Activated naive CD4-positive, alpha-beta T cell treated with anti-CD3 and anti-CD28 coated beads, Interleukin-2, amount 10 ng/mL, durations not matched to agents 7 days and 5 days (primary cell): ENCODE measurements at regions not wholly inside any gene's neighbourhood (a gene's known extent, or its start where the extent isn't known, plus 50 kb on each side); places are given as distances from the start of the nearest gene placed in this dataset.

ENCODE experiments used
- CTCF ChIA-PET: fragments of 350-600 bp; sonication (Branson Sonifier 250); formaldehyde crosslinking; loops from one replicate; lab custom pipeline; 2021; ENCODE audit warnings: antibody characterized with exemption; lab: Charles Lee
- DNase-seq: peaks from one replicate; pipeline ENCODE4 v3.0.0-alpha.2; 2020
- H3K27ac Mint-ChIP-seq: one replicate; pipeline ENCODE4 v1.8.0; 2021; ENCODE audit warnings: mild to moderate bottlenecking, moderate library complexity, mixed read lengths
- H3K27me3 Mint-ChIP-seq: one replicate; pipeline ENCODE4 v1.8.0; 2021; ENCODE audit warnings: mild to moderate bottlenecking, mixed read lengths
- H3K36me3 Mint-ChIP-seq: one replicate; pipeline ENCODE4 v1.8.0; 2021; ENCODE audit warnings: mixed read lengths
- H3K4me1 Mint-ChIP-seq: one replicate; pipeline ENCODE4 v1.8.0; 2021; ENCODE audit warnings: mixed read lengths
- H3K4me3 Mint-ChIP-seq: one replicate; pipeline ENCODE4 v1.8.0; 2021; ENCODE audit warnings: mild to moderate bottlenecking, moderate library complexity, mixed read lengths
- H3K9me3 Mint-ChIP-seq: one replicate; pipeline ENCODE4 v1.8.0; 2021; ENCODE audit warnings: mixed read lengths

DNA sequence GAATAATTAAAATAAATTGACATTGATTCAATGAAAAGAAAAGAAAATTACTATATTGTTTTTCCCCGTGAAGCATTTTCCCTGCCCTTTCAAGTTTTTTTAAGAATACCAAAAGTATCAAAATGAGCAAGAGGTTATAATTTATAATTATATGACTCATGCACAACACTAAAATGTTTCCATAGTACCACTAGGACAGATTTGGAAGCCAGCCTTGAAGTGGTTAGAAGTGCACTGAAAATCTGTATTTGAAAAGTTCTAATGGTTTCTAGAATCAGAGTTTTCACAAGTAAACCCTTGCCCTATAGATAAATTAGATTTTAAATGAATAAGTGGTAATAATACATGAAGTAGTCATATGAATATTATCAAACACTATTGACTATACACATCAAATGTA lies 140.9 kb downstream of the HNRNPD start:
- peaks cover 6% of the 10 kb centered on the region for H3K27me3 Mint-ChIP-seq
- DNase-seq: no peak
- H3K36me3 Mint-ChIP-seq: no peaks in the 10 kb centered on the region
- no peak overlapping the region for H3K27ac Mint-ChIP-seq
- H3K4me1 Mint-ChIP-seq: no peaks in the 10 kb centered on the region
- CTCF ChIA-PET: no interaction called here
- H3K9me3 Mint-ChIP-seq: peaks cover 4% of the 10 kb centered on the region
- H3K4me3 Mint-ChIP-seq: no peak overlapping the region

DNA sequence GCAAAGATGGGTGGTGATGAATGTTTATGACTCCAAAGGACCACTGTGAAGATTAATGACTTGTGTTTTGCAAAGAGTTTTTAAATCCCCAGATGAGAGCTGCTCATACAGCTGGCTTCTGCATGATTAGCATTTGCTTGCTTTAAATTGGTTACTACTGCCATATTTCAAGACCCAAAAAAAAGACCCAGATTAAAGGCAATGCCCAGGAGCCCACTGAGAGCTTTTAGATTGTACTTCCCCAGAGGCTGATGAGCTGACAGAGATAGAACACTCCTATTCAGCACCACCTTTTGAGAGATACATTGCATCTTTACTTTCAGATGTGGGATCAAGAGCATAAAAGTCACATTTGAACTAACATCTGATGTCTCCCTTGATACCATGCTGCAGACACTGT lies 142.0 kb downstream of the HNRNPD start:
- Mint-ChIP-seq H3K36me3 (no peaks in the 10 kb centered on the region), H3K4me1 (no peaks in the 10 kb centered on the region), H3K27me3 (peaks cover 6% of the 10 kb centered on the region), H3K27ac (no peak overlapping the region), H3K4me3 (no peak overlapping the region), H3K9me3 (peaks cover 2% of the 10 kb centered on the region)
- DNase-seq: no peak
- CTCF ChIA-PET: no interaction called here

DNA sequence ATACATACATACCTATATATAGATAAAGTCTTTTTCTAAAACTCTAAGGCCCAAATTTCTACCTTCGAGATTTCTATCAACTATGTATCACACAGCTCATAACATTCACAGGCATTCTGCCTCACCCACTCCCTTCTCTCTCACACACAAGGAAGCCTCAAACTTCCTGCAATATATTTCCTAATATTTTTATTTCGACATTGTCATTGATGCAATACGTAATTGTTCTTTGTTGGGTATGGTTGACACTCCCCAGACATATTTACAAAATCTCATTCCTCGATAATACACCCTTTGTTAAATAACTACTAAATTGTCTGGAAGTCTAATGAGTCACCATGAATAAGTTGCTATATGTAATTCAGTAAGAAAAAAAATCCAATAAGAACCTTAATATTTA lies 143.5 kb downstream of the HNRNPD start:
- peaks cover 6% of the 10 kb centered on the region for H3K27me3 Mint-ChIP-seq
- DNase-seq: no peak
- CTCF ChIA-PET: interaction anchor here (1.2 kb wide), 1 partner anchor 38 kb away, joined by 4 read pairs; no protein-coding TSS in a partner anchor
- H3K9me3 Mint-ChIP-seq: no peaks in the 10 kb centered on the region
- H3K4me3 Mint-ChIP-seq: no peak overlapping the region
- no peaks in the 10 kb centered on the region for H3K36me3 Mint-ChIP-seq
- no peaks in the 10 kb centered on the region for H3K4me1 Mint-ChIP-seq
- no peak overlapping the region for H3K27ac Mint-ChIP-seq

DNA sequence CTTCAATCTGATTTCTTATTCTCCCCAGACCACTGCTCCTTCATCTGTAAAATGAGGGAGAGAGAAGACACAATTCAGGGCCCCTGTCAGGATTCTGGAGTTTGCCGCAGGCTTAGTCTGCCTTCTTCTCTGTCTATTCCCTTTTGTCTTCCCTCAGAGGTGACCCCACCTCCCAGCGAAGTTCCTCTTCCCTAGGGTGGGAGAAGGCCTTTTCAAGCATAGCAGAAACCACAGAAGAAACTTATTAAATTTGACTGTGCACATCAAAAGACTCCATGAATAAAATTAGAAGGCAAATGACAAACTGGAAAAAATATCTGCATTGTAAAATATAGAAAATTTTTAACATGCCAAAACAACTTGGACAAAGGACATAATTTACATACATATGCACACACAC lies 148.8 kb downstream of the HNRNPD start:
- H3K36me3 Mint-ChIP-seq: no peaks in the 10 kb centered on the region
- H3K27ac Mint-ChIP-seq: no peak overlapping the region
- H3K27me3 Mint-ChIP-seq: no peaks in the 10 kb centered on the region
- no peak for DNase-seq
- CTCF ChIA-PET: no interaction called here
- H3K4me3 Mint-ChIP-seq: no peak overlapping the region
- peaks cover 9% of the 10 kb centered on the region for H3K4me1 Mint-ChIP-seq
- H3K9me3 Mint-ChIP-seq: peaks cover 2% of the 10 kb centered on the region

DNA sequence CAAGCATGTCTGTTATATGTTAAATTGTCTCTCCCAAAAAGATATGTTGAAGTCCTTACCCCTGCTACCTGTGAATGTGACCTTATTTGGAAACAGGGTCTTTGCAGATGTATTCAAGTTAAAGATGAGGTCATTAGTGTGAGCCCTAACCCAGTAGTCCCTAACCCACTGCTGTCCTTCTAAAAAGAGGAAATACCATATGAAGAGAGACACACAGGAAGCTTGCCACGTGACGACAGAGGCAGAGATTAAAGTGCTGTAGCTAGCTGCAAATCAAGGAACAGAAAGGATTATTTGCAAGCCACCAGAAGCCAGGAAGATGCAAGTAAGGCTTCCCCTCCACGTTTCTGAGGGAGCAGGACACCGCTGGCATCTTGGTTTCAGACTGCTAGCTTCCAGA lies 150.1 kb downstream of the HNRNPD start:
- peak; percentile 54 for DNase-seq
- H3K4me1 Mint-ChIP-seq: peaks cover 9% of the 10 kb centered on the region
- no peaks in the 10 kb centered on the region for H3K27me3 Mint-ChIP-seq
- no peak overlapping the region for H3K4me3 Mint-ChIP-seq
- H3K36me3 Mint-ChIP-seq: no peaks in the 10 kb centered on the region
- H3K27ac Mint-ChIP-seq: no peak overlapping the region
- peaks cover 2% of the 10 kb centered on the region for H3K9me3 Mint-ChIP-seq
- CTCF ChIA-PET: no interaction called here

DNA sequence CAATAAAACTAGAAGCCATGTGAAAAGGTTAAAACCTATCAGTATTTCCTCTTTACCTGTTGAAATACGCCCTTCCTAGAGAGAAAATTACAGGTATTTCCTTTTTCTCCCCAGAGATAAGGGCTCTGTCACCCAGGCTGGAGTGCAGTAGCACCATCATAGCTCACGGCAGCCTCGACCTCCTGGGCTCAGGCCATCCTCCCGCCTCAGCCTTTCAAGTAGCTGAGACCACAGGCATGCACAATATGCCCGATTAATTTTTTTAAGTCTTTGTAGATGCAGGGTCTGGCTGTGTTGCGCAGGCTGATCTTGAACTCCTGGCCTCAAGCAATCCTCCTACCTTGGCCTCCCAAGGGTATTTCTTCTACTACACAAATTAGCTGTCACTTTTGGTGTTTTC lies 154.4 kb downstream of the HNRNPD start:
- H3K9me3 Mint-ChIP-seq: peaks cover 2% of the 10 kb centered on the region
- H3K4me3 Mint-ChIP-seq: no peak overlapping the region
- peaks cover 9% of the 10 kb centered on the region for H3K4me1 Mint-ChIP-seq
- peaks cover 1% of the 10 kb centered on the region for H3K36me3 Mint-ChIP-seq
- peaks cover 7% of the 10 kb centered on the region for H3K27me3 Mint-ChIP-seq
- CTCF ChIA-PET: no interaction called here
- DNase-seq: no peak
- H3K27ac Mint-ChIP-seq: no peak overlapping the region

DNA sequence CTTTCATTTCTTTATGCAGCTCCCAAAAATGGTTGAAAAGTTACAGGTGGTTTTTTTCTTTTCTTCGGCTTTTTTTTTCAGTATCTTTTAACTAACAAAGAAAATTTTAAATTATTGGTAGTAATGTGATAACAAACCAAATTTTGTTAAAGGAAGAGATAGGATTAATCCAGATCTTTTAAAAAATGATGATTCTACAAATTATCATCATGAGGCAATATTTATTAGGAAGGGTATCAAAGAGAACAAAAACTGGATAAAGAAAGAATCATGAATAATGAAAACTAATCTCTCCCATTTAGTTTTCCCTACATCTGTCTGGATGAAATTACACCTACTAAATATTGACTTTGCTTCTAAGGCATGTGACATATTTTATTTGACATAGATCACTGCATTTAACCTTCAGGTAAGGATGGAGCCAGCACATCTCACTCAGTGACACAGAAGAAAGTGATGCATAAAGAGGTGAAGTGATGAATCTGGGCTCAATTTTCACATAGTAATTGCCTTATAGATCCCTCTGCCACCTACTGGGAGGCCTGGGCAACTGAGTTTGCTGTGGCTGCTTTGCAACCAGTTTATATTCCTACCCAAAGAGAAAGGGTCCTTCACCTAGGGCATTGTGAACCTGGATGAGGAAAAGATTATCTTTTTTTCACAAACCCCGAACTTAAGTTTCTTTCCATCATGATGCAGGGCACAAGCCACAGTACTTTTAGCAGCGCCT lies 155.6 kb downstream of the HNRNPD start:
- DNase-seq: peak; percentile 34
- Mint-ChIP-seq H3K36me3 (peaks cover 1% of the 10 kb centered on the region), H3K9me3 (peaks cover 2% of the 10 kb centered on the region), H3K4me1 (peaks cover 15% of the 10 kb centered on the region), H3K27ac (no peak overlapping the region), H3K27me3 (peaks cover 11% of the 10 kb centered on the region), H3K4me3 (no peak overlapping the region)
- CTCF ChIA-PET: no interaction called here

DNA sequence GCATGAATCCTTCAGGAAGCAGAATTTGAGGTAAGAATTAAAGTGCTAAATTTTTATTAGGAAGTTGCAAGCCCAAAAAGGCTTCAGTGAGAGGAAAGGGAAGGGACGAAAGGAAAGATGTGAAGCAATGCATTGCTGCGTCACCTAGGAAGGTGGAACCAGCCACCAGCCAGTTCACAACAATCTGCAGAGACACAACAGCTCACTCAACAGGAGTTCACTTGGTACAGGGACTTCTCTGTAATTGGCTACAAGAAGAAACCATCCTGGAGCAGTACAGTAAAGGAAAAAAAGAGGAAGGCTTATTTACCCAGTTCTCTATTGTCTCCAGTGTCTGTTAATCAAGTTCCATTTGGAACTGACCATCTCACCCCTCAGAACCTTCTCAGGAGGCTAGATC lies 157.6 kb downstream of the HNRNPD start:
- Mint-ChIP-seq H3K36me3 (peaks cover 1% of the 10 kb centered on the region), H3K9me3 (no peaks in the 10 kb centered on the region), H3K4me3 (no peak overlapping the region), H3K27ac (no peak overlapping the region), H3K4me1 (peaks cover 21% of the 10 kb centered on the region), H3K27me3 (peaks cover 13% of the 10 kb centered on the region)
- DNase-seq: no peak
- CTCF ChIA-PET: no interaction called here

DNA sequence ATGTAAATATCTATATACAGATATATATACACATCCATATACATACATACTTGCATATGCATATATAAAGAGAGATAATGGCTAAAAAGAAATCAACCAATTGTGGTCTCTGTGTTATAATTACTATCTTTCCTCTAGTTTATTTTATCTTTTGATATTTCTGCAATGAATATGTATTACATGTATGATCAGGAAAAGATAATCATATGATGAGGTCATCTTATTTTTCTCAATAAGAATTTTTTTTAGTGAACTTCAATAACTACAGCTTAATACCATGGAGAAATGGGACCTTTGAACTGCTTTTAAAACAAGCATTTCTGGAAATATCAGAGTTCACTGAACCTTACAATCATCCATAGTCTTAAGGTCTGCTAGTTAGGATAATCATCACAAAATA lies 158.0 kb downstream of the HNRNPD start:
- Mint-ChIP-seq H3K27ac (no peak overlapping the region), H3K9me3 (no peaks in the 10 kb centered on the region), H3K36me3 (peaks cover 1% of the 10 kb centered on the region), H3K4me3 (no peak overlapping the region), H3K4me1 (peaks cover 23% of the 10 kb centered on the region), H3K27me3 (peaks cover 15% of the 10 kb centered on the region)
- no peak for DNase-seq
- CTCF ChIA-PET: no interaction called here

DNA sequence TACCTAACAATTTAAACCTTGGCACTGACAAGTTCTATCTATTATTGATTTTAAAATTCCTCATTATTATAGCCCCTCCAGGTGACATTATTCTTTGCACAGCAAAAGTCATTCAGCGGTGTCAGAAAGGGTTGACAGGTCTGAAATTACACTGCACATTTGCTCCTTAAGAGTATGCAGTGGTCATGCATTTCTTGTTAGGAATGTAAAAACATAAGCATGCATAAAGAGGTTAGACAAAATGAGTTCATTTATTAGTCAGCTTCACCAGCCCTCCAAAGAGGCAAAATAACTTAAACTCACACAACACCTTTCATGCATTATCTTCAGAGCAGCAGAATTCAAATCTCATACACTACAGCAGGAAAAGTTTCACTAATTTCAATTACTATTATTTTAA lies 158.8 kb downstream of the HNRNPD start:
- H3K27ac Mint-ChIP-seq: no peak overlapping the region

DNA sequence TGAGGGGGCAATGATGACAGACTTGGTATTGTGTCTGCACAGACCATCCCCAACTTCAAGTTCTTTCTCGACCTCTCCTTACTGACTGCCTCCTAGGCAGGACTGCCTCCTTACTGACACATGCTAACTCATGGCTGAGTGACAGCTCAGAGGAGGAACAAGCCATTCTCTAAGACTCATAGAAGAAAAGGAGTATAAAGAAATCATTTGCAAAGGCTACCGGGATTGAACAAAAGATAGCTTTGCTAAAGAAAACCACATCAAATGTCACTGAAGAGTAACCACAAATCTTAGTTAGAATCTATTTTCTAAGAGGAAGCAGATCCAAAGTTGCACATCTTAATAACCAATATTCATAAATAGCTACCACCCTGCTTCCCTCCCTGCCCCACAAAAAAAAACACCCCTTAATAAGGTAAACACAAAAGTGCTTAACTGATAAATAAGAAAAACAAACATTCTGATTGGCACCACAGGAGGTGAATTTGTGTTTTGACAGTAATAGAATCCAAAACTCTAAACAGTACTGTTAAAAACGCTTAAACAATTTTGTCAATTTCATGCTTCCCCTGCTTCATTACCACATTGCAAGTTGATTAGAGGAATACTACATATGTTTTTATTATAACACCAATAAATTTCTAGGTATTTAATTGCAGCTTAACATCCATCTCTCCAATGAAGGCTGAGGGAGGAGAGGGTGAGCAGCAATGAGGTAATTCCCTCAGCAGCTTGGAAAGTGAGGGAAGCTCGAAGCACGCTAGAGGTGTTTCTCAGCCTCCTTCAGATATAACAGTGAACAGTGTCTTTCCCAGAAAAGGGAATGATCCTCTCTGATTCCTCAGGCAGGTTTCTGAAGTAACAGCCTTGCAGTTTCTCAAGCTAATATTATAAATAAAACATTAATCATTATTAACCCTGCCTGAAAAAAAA lies 160.0 kb downstream of the HNRNPD start:
- DNase-seq: peak; percentile 40
- Mint-ChIP-seq H3K9me3 (no peaks in the 10 kb centered on the region), H3K4me1 (peaks cover 23% of the 10 kb centered on the region), H3K27ac (peak overlapping the region; percentile 29), H3K4me3 (peak overlapping the region; percentile 7), H3K36me3 (peaks cover 1% of the 10 kb centered on the region), H3K27me3 (peaks cover 15% of the 10 kb centered on the region)
- CTCF ChIA-PET: interaction anchor here (0.8 to 1.1 kb wide), 3 partner anchors 12 to 57 kb away, joined by 3 to 4 read pairs (median 4); no protein-coding TSS in a partner anchor

More for the DNA sequence above, 158.8 kb downstream of the HNRNPD start:
- H3K4me3 Mint-ChIP-seq: no peak overlapping the region
- no peak for DNase-seq
- H3K36me3 Mint-ChIP-seq: peaks cover 1% of the 10 kb centered on the region
- H3K4me1 Mint-ChIP-seq: peaks cover 23% of the 10 kb centered on the region
- H3K27me3 Mint-ChIP-seq: peaks cover 15% of the 10 kb centered on the region
- CTCF ChIA-PET: interaction anchor here (0.7 kb wide), 1 partner anchor 53 kb away, joined by 3 read pairs; no protein-coding TSS in a partner anchor
- no peaks in the 10 kb centered on the region for H3K9me3 Mint-ChIP-seq

DNA sequence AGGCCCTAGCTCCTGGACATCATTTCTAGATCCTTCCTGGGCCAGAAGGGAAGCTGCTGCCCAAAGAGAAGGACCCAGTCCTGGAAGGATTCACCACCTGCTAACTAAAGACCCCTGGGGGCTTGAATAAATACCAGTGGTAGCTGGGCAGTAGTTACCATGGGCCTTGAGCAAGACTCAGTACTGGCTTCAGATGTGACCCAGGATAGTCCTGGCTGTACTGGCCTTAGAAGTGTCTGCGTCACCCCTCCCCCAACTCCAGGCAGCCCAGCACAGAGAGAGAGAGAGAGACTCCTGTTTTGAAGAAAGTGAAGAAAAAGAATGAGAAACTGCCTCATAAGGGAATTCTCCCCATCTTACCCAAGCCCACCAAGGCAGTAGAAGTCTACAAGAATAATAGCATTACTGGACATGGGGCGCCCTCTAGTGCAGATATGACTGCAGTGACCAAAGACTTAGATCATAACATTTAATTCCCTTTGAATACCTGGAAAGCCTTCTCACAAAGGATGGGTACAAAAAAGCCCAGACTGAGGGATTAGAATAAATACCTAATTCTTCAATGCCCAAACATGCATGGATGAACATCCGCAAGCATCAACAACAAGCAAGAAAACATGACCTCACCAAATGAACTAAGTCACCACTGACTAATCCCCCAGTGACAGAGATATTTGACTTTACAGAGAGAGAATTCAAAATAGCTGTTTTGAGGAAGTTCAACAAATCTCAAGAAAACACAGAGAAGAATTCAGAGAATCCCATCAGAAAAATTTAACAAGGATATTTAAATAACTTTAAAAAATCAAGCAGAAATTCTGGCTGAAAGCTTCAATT lies 171.8 kb downstream of the HNRNPD start:
- Mint-ChIP-seq H3K9me3 (no peaks in the 10 kb centered on the region), H3K36me3 (no peaks in the 10 kb centered on the region), H3K27ac (no peak overlapping the region), H3K4me1 (no peaks in the 10 kb centered on the region), H3K4me3 (no peak overlapping the region), H3K27me3 (peaks cover 16% of the 10 kb centered on the region)
- DNase-seq: peak; percentile 68
- CTCF ChIA-PET: interaction anchor here (0.5 to 1.9 kb wide), 15 partner anchors 9 to 803 kb away, joined by 3 to 11 read pairs (median 3); no protein-coding TSS in a partner anchor

DNA sequence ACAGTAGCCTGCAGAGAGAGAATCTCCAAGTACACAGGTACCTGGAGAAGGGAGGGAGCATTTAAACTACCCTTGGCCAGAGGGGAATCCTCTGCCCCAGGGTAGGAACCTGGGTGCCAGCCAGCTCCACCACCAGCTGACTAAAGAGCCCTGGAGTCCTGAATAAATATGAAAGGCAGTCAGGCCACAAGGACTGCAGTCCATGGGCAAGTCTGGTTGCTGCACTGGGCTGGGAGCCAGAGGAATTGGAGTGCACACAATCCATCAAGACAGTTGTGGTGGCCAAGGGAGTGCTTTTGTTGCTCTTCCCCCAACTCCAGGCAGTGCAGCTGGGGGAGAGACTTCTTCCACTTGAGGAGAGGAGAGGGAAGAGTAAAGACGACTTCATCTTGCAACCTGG lies 172.5 kb downstream of the HNRNPD start:
- H3K36me3 Mint-ChIP-seq: no peaks in the 10 kb centered on the region
- no peak overlapping the region for H3K27ac Mint-ChIP-seq
- CTCF ChIA-PET: interaction anchor here (0.5 to 1.9 kb wide), 12 partner anchors 10 to 802 kb away, joined by 3 to 11 read pairs (median 4); no protein-coding TSS in a partner anchor
- no peak overlapping the region for H3K4me3 Mint-ChIP-seq
- DNase-seq: no peak
- peaks cover 11% of the 10 kb centered on the region for H3K27me3 Mint-ChIP-seq
- no peaks in the 10 kb centered on the region for H3K4me1 Mint-ChIP-seq
- H3K9me3 Mint-ChIP-seq: no peaks in the 10 kb centered on the region

DNA sequence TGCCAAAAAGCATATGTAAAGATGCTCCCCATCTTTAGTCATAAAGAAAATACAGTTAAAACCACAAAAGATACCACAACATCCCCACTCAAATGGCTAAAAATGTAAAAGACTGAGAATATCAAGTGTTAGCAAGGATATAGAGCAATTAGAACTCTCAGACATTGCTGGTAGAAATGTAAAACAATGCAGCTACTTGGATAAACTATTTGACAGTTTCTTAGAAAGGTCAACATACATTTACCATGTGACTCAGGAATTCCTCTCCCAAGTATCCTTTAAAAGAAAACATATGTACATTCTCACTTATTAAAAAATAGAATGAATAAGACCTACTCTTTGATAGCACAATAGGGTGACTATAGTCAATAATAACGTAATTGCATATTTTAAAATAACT lies 173.7 kb downstream of the HNRNPD start:
- CTCF ChIA-PET: no interaction called here
- peaks cover 10% of the 10 kb centered on the region for H3K27me3 Mint-ChIP-seq
- H3K4me3 Mint-ChIP-seq: no peak overlapping the region
- no peak overlapping the region for H3K27ac Mint-ChIP-seq
- no peak for DNase-seq
- no peaks in the 10 kb centered on the region for H3K36me3 Mint-ChIP-seq
- H3K9me3 Mint-ChIP-seq: no peaks in the 10 kb centered on the region
- no peaks in the 10 kb centered on the region for H3K4me1 Mint-ChIP-seq
